ENCODE measurements at regions not wholly inside any gene's neighbourhood (a gene's known extent, or its start where the extent isn't known, plus 50 kb on each side); places are given as distances from the start of the nearest gene placed in this dataset.

- H3K9me3 ChIP-seq (replicated peaks; ENCODE audit: control insufficient read depth, insufficient read depth, low read length) = no peaks in the 10 kb centered on the region
- no peaks in the 10 kb centered on the region for H3K9me1 ChIP-seq (replicated peaks; ENCODE audit: control insufficient read depth, extremely low read depth, insufficient read depth, low read length)
- dilution Hi-C loops (cut with MboI; ENCODE audit: extremely low pct_ligation_motif_present, low sequenced_read_pairs) = no loop called here
- no peak overlapping the region for H2AFZ ChIP-seq (ENCODE audit: low read depth, low read length)
- ChIA-PET CTCF (no interaction called here), POLR2A (no interaction called here)
- intact Hi-C loops (cut with micrococcal nuclease) = no loop called here
- no peak overlapping the region for H3K4me3 ChIP-seq (replicated peaks in 1 of 3; ENCODE audit: insufficient read depth in 1 of 3, low read depth in 1 of 3, low read length in 3 of 3)
- H3K79me2 ChIP-seq (ENCODE audit: control insufficient read depth, insufficient read depth, low read length) = no peaks in the 10 kb centered on the region
- FAIRE-seq (no peak), DNase-seq (ENCODE audit: low read depth, low spot score) (no peak)
- H3K27ac ChIP-seq (ENCODE audit: insufficient read depth, low read depth, low read length) = no peak overlapping the region
- H4K20me1 ChIP-seq (replicated peaks; ENCODE audit: control insufficient read depth, extremely low read depth, insufficient read depth, low read length) = no peaks in the 10 kb centered on the region
- H3K36me3 ChIP-seq (ENCODE audit: control insufficient read depth in 2 of 2, extremely low read depth in 1 of 2, insufficient read depth in 2 of 2, low read length in 2 of 2) = no peaks in the 10 kb centered on the region
- no peak overlapping the region for H3K4me2 ChIP-seq (ENCODE audit: insufficient read depth, low read length)
- no peak overlapping the region for H3K9ac ChIP-seq (replicated peaks; ENCODE audit: extremely low read depth, insufficient read depth, low read length)
- TF ChIP-seq MAX (IDR thresholded peaks at IDR 0.05; ENCODE audit: insufficient read depth, insufficient read length) (no peak), POLR2AphosphoS5 (IDR thresholded peaks at IDR 0.05; ENCODE audit: insufficient read depth, low read depth, low read length) (no peak), JUN (IDR thresholded peaks at IDR 0.05; ENCODE audit: borderline replicate concordance, insufficient read depth, insufficient read length, low read depth) (no peak), GATA2 (IDR thresholded peaks at IDR 0.05; ENCODE audit: insufficient read depth, insufficient read length, low read depth, low read length) (no peak), POLR2A (IDR thresholded peaks at IDR 0.05; ENCODE audit: low read depth, low read length) (no peak)
- no peaks in the 10 kb centered on the region for H3K4me1 ChIP-seq (ENCODE audit: control insufficient read depth, extremely low read depth, insufficient read depth, low read length)
- no TSS peak for BruUV-seq (replicated peaks)
- H3K27me3 ChIP-seq (ENCODE audit: control insufficient read depth in 2 of 2, insufficient read depth in 2 of 2, low read length in 2 of 2) = no peaks in the 10 kb centered on the region
These were observed 206.5 kb upstream of the PDE5A start for GRCh38 chr4:119834906-119835612.

GRCh38 chr4:119833611-119834010 lies 205.0 kb upstream of the PDE5A start:
- no peak overlapping the region for H2AFZ ChIP-seq (ENCODE audit: low read depth, low read length)
- no peaks in the 10 kb centered on the region for H3K9me1 ChIP-seq (replicated peaks; ENCODE audit: control insufficient read depth, extremely low read depth, insufficient read depth, low read length)
- H3K4me1 ChIP-seq (ENCODE audit: control insufficient read depth, extremely low read depth, insufficient read depth, low read length) = no peaks in the 10 kb centered on the region
- no peaks in the 10 kb centered on the region for H4K20me1 ChIP-seq (replicated peaks; ENCODE audit: control insufficient read depth, extremely low read depth, insufficient read depth, low read length)
- no peaks in the 10 kb centered on the region for H3K27me3 ChIP-seq (ENCODE audit: control insufficient read depth in 2 of 2, insufficient read depth in 2 of 2, low read length in 2 of 2)
- intact Hi-C loops (cut with micrococcal nuclease) = no loop called here
- no peaks in the 10 kb centered on the region for H3K79me2 ChIP-seq (ENCODE audit: control insufficient read depth, insufficient read depth, low read length)
- H3K4me3 ChIP-seq (replicated peaks in 1 of 3; ENCODE audit: insufficient read depth in 1 of 3, low read depth in 1 of 3, low read length in 3 of 3) = no peak overlapping the region
- no peak overlapping the region for H3K27ac ChIP-seq (ENCODE audit: insufficient read depth, low read depth, low read length)
- BruUV-seq (replicated peaks) = no TSS peak
- no peaks in the 10 kb centered on the region for H3K36me3 ChIP-seq (ENCODE audit: control insufficient read depth in 2 of 2, extremely low read depth in 1 of 2, insufficient read depth in 2 of 2, low read length in 2 of 2)
- DNase-seq (ENCODE audit: low read depth, low spot score) (no peak), FAIRE-seq (no peak)
- ChIA-PET POLR2A (no interaction called here), CTCF (no interaction called here)
- dilution Hi-C loops (cut with MboI; ENCODE audit: extremely low pct_ligation_motif_present, low sequenced_read_pairs) = no loop called here
- no peaks in the 10 kb centered on the region for H3K9me3 ChIP-seq (replicated peaks; ENCODE audit: control insufficient read depth, insufficient read depth, low read length)
- no peak for TF ChIP-seq MYC (IDR thresholded peaks at IDR 0.05; ENCODE audit: low read depth, low read length)
- TF ChIP-seq GATA2 (IDR thresholded peaks at IDR 0.05; ENCODE audit: insufficient read depth, insufficient read length, low read depth, low read length) = no peak
- no peak for TF ChIP-seq POLR2A (IDR thresholded peaks at IDR 0.05; ENCODE audit: low read depth, low read length)
- H3K9ac ChIP-seq (replicated peaks; ENCODE audit: extremely low read depth, insufficient read depth, low read length) = no peak overlapping the region
- H3K4me2 ChIP-seq (ENCODE audit: insufficient read depth, low read length) = no peak overlapping the region
